GM12878 (cell line): ENCODE measurements at regions not wholly inside any gene's neighbourhood (a gene's known extent, or its start where the extent isn't known, plus 50 kb on each side); places are given as distances from the start of the nearest gene placed in this dataset.

Experiments
- ATAC-seq: fragments of 200-7000 bp; cut with Tn5 transposase; 3 replicates; pipeline ENCODE4 v1.9.1; 2020; ENCODE audit warnings: mild to moderate bottlenecking, moderate library complexity
- BruUV-seq: library from RNA; stranded (reverse); fragments of 400-500 nt; replicated peaks from 2 replicates; lab custom pipeline; 2021; lab: Mats Ljungman, UMichigan
- CTCF ChIA-PET: fragments of 300-600 bp; sonication (Branson Sonifier 250); formaldehyde crosslinking; extraction: SDS; loops from one replicate; lab custom pipeline; 2021; ENCODE audit warnings: inconsistent platforms; lab: Yijun Ruan, JAX
- POLR2A ChIA-PET: fragments of 350-600 bp; formaldehyde crosslinking; extraction: SDS; loops from one replicate; lab custom pipeline; 2021; ENCODE audit warnings: inconsistent platforms; lab: Charles Lee
- RAD21 ChIA-PET: fragments of 300-600 bp; sonication (Branson Sonifier 250); formaldehyde crosslinking; loops from one replicate; lab custom pipeline; 2023; ENCODE audit warnings: antibody characterized with exemption; ENCODE audit not compliant: unreplicated experiment; lab: Charles Lee
- SMC1A ChIA-PET: fragments of 300-600 bp; sonication (Branson Sonifier 250); formaldehyde crosslinking; loops from one replicate; lab custom pipeline; 2023; ENCODE audit not compliant: unreplicated experiment, uncharacterized antibody; lab: Charles Lee
- DNase-seq: peaks from one replicate; pipeline ENCODE4 v3.0.0-alpha.2; 2011; ENCODE audit warnings: low read depth, low spot score
- FAIRE-seq: peaks from 3 replicates; lab custom pipeline; 2011; peaks lifted over from hg19 to GRCh38; lab: Jason Lieb, UNC
- H2AFZ ChIP-seq: 2 replicates; pipeline ENCODE4 v1.6.0; 2011; ENCODE audit warnings: low read depth, low read length, control low read depth; ENCODE audit not compliant: control insufficient read depth
- H3K27ac ChIP-seq: 2 replicates; pipeline ENCODE4 v1.5.1; 2011; ENCODE audit warnings: control low read depth; ENCODE audit not compliant: control insufficient read depth, insufficient read depth
- H3K27me3 ChIP-seq, 2 experiments: replicated peaks in 1 of 2; 2 replicates each; pipeline versions ENCODE4 v1.6.0 to v1.6.1; 2011; ENCODE audit warnings: low read length in 1 of 2; ENCODE audit not compliant: control insufficient read depth in 2 of 2, insufficient read depth in 2 of 2
- H3K36me3 ChIP-seq, 2 experiments: 2 replicates each; pipeline ENCODE4 v1.5.1; 2011; ENCODE audit warnings: low read length in 1 of 2; ENCODE audit not compliant: control insufficient read depth in 2 of 2, insufficient read depth in 2 of 2
- H3K4me1 ChIP-seq: 2 replicates; pipeline ENCODE4 v1.6.1; 2011; ENCODE audit warnings: mild to moderate bottlenecking, low read length, moderate library complexity, mixed read lengths; ENCODE audit not compliant: control insufficient read depth, insufficient read depth
- H3K4me2 ChIP-seq: 2 replicates; pipeline ENCODE4 v1.6.0; 2011; ENCODE audit warnings: control low read depth; ENCODE audit not compliant: control insufficient read depth, insufficient read depth
- H3K4me3 ChIP-seq: fragments of 200-600 bp; sonication (generic); 2 replicates; pipeline ENCODE4 v1.5.1; 2016
- H3K79me2 ChIP-seq: 2 replicates; pipeline ENCODE4 v1.6.0; 2011; ENCODE audit warnings: low read length; ENCODE audit not compliant: control insufficient read depth, insufficient read depth
- H3K9ac ChIP-seq: 2 replicates; pipeline ENCODE4 v1.8.0; 2011; ENCODE audit warnings: low read length, control low read depth, mixed read lengths; ENCODE audit not compliant: control insufficient read depth, insufficient read depth
- H3K9me3 ChIP-seq: replicated peaks from 3 replicates; pipeline ENCODE4 v1.5.1; 2011; ENCODE audit warnings: mild to moderate bottlenecking, low read length; ENCODE audit not compliant: control insufficient read depth, insufficient read depth
- H4K20me1 ChIP-seq: 2 replicates; pipeline ENCODE4 v1.6.0; 2011; ENCODE audit not compliant: control insufficient read depth, insufficient read depth
- CBX5 ChIP-seq: sonication (generic); IDR thresholded peaks from 2 replicates; pipeline ENCODE4 v1.6.1; 2016; ENCODE audit warnings: low read depth, moderate library complexity, mild to moderate bottlenecking, inconsistent platforms
- CREB1 ChIP-seq: IDR thresholded peaks from 2 replicates; pipeline ENCODE4 v1.6.1; 2012; ENCODE audit warnings: low read depth, mild to moderate bottlenecking, inconsistent platforms
- FOS ChIP-seq: IDR thresholded peaks from 3 replicates; pipeline ENCODE4 v1.6.1; 2011; ENCODE audit warnings: borderline replicate concordance; ENCODE audit not compliant: insufficient read length; ENCODE audit errors: extremely low read depth
- GATAD2B ChIP-seq: fragments of 450-650 bp; conservative IDR thresholded peaks from 2 replicates; pipeline ENCODE4 v1.6.1; 2017; ENCODE audit warnings: low read depth, mild to moderate bottlenecking, moderate library complexity
- IRF5 ChIP-seq: fragments of 450-650 bp; IDR thresholded peaks from 2 replicates; pipeline ENCODE4 v1.6.1; 2017; ENCODE audit warnings: borderline replicate concordance
- MYB ChIP-seq: fragments of 150-350 bp; IDR thresholded peaks from 2 replicates; pipeline ENCODE4 v1.6.1; 2014; ENCODE audit warnings: mild to moderate bottlenecking, low read depth, low read length, borderline replicate concordance
- NR2C2 ChIP-seq: IDR thresholded peaks from 2 replicates; pipeline ENCODE4 v1.6.1; 2011; ENCODE audit warnings: borderline replicate concordance, low read depth; ENCODE audit not compliant: control insufficient read depth, insufficient read length
- PML ChIP-seq: IDR thresholded peaks from 2 replicates; pipeline ENCODE4 v1.6.1; 2012; ENCODE audit warnings: low read length, inconsistent platforms
- POLR2AphosphoS5 ChIP-seq: IDR thresholded peaks from 2 replicates; pipeline ENCODE4 v1.6.1; 2011; ENCODE audit warnings: mild to moderate bottlenecking, low read length, inconsistent platforms
- RB1 ChIP-seq: fragments of 450-650 bp; formaldehyde crosslinking; IDR thresholded peaks from 2 replicates; pipeline ENCODE4 v1.6.1; 2017; ENCODE audit warnings: mild to moderate bottlenecking, borderline replicate concordance
- STAT3 ChIP-seq: IDR thresholded peaks from 2 replicates; pipeline ENCODE4 v1.6.1; 2011; ENCODE audit warnings: low read depth, low read length, improper control_type of control experiment
- SUZ12 ChIP-seq: fragments of 200-600 bp; sonication (generic); IDR thresholded peaks from one replicate; pipeline ENCODE4 v1.6.1; 2018; ENCODE audit warnings: antibody characterized with exemption, mild to moderate bottlenecking; ENCODE audit not compliant: unreplicated experiment
- WRNIP1 ChIP-seq: IDR thresholded peaks from 2 replicates; pipeline ENCODE4 v1.6.1; 2011; ENCODE audit warnings: low read depth, low read length, improper control_type of control experiment, borderline replicate concordance
- ZBED1 ChIP-seq: IDR thresholded peaks from 2 replicates; pipeline ENCODE4 v1.6.1; 2016; ENCODE audit warnings: borderline replicate concordance
- ZNF217 ChIP-seq: fragments of 450-650 bp; IDR thresholded peaks from 2 replicates; pipeline ENCODE4 v1.6.1; 2017; ENCODE audit warnings: antibody characterized with exemption, mild to moderate bottlenecking
- ZNF274 ChIP-seq: IDR thresholded peaks from one replicate; pipeline ENCODE4 v1.8.0; 2011; ENCODE audit not compliant: insufficient read length, insufficient read depth
- ZNF622 ChIP-seq: fragments of 450-650 bp; IDR thresholded peaks from 2 replicates; pipeline ENCODE4 v1.6.1; 2017; ENCODE audit warnings: mild to moderate bottlenecking, inconsistent platforms
- WGBS: methylation state at CpG from one replicate; pipeline ENCODE4 v1.1.6; 2016; ENCODE audit warnings: low lambda C conversion rate; ENCODE audit not compliant: insufficient replicate concordance, insufficient coverage; ENCODE audit errors: missing lambda C conversion rate; 5-methylcytosine and 5-hydroxymethylcytosine counted together
- in situ Hi-C: fragments of 300-500 bp; cut with MboI; formaldehyde crosslinking; loops from 9 replicates; pipeline ENCODE4 v1.14.3; 2018; ENCODE audit warnings: mixed read lengths
- intact Hi-C: fragments of 100-400 bp; cut with micrococcal nuclease; formaldehyde crosslinking; loops from one replicate; pipeline ENCODE4 v1.14.2; 2022; ENCODE audit not compliant: unreplicated experiment
- TF ChIP-seq, protein P1 (sequence below): IDR thresholded peaks from 2 replicates; pipeline ENCODE4 v1.6.1; 2011; ENCODE audit warnings: borderline replicate concordance, low read depth, mild to moderate bottlenecking, moderate library complexity, low read length; ENCODE audit not compliant: insufficient read depth, poor library complexity, severe bottlenecking
- TF ChIP-seq, protein P2 (sequence below): fragments of 450-650 bp; formaldehyde crosslinking; IDR thresholded peaks from 2 replicates; pipeline ENCODE4 v1.4.0; 2022; ENCODE audit warnings: mild to moderate bottlenecking, moderate library complexity

- Histone ChIP-seq H3K27me3 (no peaks in the 10 kb centered on the region), H2AFZ (no peak overlapping the region), H3K79me2 (no peaks in the 10 kb centered on the region), H3K4me2 (no peak overlapping the region), H3K27ac (no peak overlapping the region), H3K4me3 (no peak overlapping the region), H3K9ac (no peak overlapping the region), H3K36me3 (no peaks in the 10 kb centered on the region), H3K9me3 (no peaks in the 10 kb centered on the region), H4K20me1 (no peaks in the 10 kb centered on the region), H3K4me1 (no peaks in the 10 kb centered on the region)
- no peak for FAIRE-seq
- CTCF ChIA-PET: no interaction called here
- SMC1A ChIA-PET: no interaction called here
- DNase-seq: no peak
- in situ Hi-C loops: no loop called here
- POLR2A ChIA-PET: no interaction called here
- TF ChIP-seq ZBED1 (no peak), IRF5 (no peak), RB1 (no peak), NR2C2 (no peak), WRNIP1 (no peak), SUZ12 (no peak), STAT3 (no peak), CBX5 (no peak), MYB (no peak), POLR2AphosphoS5 (no peak), PML (no peak), GATAD2B (no peak), ZNF274 (no peak), ZNF217 (no peak), ZNF622 (no peak), CREB1 (no peak), FOS (no peak)
- TF ChIP-seq, protein P1, sequence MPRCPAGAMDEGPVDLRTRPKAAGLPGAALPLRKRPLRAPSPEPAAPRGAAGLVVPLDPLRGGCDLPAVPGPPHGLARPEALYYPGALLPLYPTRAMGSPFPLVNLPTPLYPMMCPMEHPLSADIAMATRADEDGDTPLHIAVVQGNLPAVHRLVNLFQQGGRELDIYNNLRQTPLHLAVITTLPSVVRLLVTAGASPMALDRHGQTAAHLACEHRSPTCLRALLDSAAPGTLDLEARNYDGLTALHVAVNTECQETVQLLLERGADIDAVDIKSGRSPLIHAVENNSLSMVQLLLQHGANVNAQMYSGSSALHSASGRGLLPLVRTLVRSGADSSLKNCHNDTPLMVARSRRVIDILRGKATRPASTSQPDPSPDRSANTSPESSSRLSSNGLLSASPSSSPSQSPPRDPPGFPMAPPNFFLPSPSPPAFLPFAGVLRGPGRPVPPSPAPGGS: no peak
- TF ChIP-seq, protein P2, sequence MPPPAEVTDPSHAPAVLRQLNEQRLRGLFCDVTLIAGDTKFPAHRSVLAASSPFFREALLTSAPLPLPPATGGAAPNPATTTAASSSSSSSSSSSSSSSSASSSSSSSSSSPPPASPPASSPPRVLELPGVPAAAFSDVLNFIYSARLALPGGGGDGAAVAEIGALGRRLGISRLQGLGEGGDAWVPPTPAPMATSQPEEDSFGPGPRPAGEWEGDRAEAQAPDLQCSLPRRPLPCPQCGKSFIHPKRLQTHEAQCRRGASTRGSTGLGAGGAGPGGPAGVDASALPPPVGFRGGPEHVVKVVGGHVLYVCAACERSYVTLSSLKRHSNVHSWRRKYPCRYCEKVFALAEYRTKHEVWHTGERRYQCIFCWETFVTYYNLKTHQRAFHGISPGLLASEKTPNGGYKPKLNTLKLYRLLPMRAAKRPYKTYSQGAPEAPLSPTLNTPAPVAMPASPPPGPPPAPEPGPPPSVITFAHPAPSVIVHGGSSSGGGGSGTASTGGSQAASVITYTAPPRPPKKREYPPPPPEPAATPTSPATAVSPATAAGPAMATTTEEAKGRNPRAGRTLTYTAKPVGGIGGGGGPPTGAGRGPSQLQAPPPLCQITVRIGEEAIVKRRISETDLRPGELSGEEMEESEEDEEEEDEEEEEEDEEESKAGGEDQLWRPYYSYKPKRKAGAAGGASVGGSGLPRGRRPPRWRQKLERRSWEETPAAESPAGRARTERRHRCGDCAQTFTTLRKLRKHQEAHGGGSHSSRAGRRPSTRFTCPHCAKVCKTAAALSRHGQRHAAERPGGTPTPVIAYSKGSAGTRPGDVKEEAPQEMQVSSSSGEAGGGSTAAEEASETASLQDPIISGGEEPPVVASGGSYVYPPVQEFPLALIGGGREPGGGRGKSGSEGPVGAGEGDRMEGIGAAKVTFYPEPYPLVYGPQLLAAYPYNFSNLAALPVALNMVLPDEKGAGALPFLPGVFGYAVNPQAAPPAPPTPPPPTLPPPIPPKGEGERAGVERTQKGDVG (CRISPR knock-in tag): no peak
- ATAC-seq: no peak
- WGBS: 44% methylated on average over 1 of the region's 3 CpGs
- intact Hi-C loops: no loop called here
- BruUV-seq: no TSS peak
- RAD21 ChIA-PET: no interaction called here
These were observed 280.3 kb downstream of the CCDC85A start for GRCh38 chr2:56464066-56464465.
